AG09319 (cell line): ENCODE measurements at regions not wholly inside any gene's neighbourhood (a gene's known extent, or its start where the extent isn't known, plus 50 kb on each side); places are given as distances from the start of the nearest gene placed in this dataset.

Experiments
- DNase-seq: peaks from one replicate; pipeline ENCODE4 v3.0.0-alpha.2; 2010; ENCODE audit warnings: low read depth; ENCODE audit errors: extremely low read depth
- CTCF ChIP-seq: IDR thresholded peaks from 2 replicates; pipeline ENCODE4 v1.5.1; 2011; ENCODE audit warnings: low read depth, mild to moderate bottlenecking, inconsistent platforms, low read length, moderate library complexity

GRCh38 chr5:143890487-143890886, 78.5 kb downstream of the HMHB1 start:
- no peak for TF ChIP-seq CTCF
- DNase-seq: no peak

GRCh38 chr5:143892271-143892670, 80.3 kb downstream of the HMHB1 start:
- no peak for DNase-seq
- TF ChIP-seq CTCF: no peak

- TF ChIP-seq CTCF: no peak
- DNase-seq: no peak
These were observed 80.9 kb downstream of the HMHB1 start for GRCh38 chr5:143892908-143893307.

- TF ChIP-seq CTCF: no peak
- no peak for DNase-seq
These were observed 81.7 kb downstream of the HMHB1 start for GRCh38 chr5:143893638-143894037.

- no peak for DNase-seq
- TF ChIP-seq CTCF: no peak
These were observed 84.6 kb downstream of the HMHB1 start for GRCh38 chr5:143896516-143896915.

- TF ChIP-seq CTCF: no peak
- no peak for DNase-seq
These were observed 85.0 kb downstream of the HMHB1 start for GRCh38 chr5:143896966-143897365.

- no peak for DNase-seq
- no peak for TF ChIP-seq CTCF
These were observed 86.4 kb downstream of the HMHB1 start for GRCh38 chr5:143898381-143898780.
